Spleen (tissue), 11 donors: ENCODE measurements at regions not wholly inside any gene's neighbourhood (a gene's known extent, or its start where the extent isn't known, plus 50 kb on each side); places are given as distances from the start of the nearest gene placed in this dataset.

Source experiments
- DNase-seq: peaks from one replicate; pipeline ENCODE4 v3.0.0-alpha.2; 2020
- H3K27ac ChIP-seq, 8 donors: fragments of 200-600 bp; sonication (generic) in 7 of 8; 1 replicate in 4 of 8; 2 replicates in 4 of 8; pipeline versions ENCODE4 v1.5.0 to v1.8.0; 2016 to 2021; ENCODE audit warnings: inconsistent platforms in 4 of 8, mild to moderate bottlenecking in 4 of 8, moderate library complexity in 1 of 8
- H3K27me3 ChIP-seq, 7 donors: fragments of 200-600 bp; sonication (generic) in 6 of 7; replicated peaks in 1 of 7; 1 replicate in 4 of 7; 2 replicates in 3 of 7; pipeline versions ENCODE4 v1.5.0 to v1.8.0; 2016 to 2021; ENCODE audit warnings: inconsistent platforms in 3 of 7, mild to moderate bottlenecking in 1 of 7
- H3K36me3 ChIP-seq, 6 donors: fragments of 200-600 bp; sonication (generic) in 5 of 6; 1 replicate in 4 of 6; 2 replicates in 2 of 6; pipeline versions ENCODE4 v1.5.0 to v1.8.0; 2016 to 2021; ENCODE audit warnings: inconsistent platforms in 2 of 6
- H3K4me1 ChIP-seq, 6 donors: fragments of 200-600 bp; sonication (generic) in 5 of 6; 1 replicate in 3 of 6; 2 replicates in 3 of 6; pipeline versions ENCODE4 v1.5.0 to v1.8.0; 2016 to 2021; ENCODE audit warnings: inconsistent platforms in 3 of 6
- H3K4me3 ChIP-seq, 8 donors: fragments of 200-600 bp; sonication (generic) in 7 of 8; 1 replicate in 4 of 8; 2 replicates in 4 of 8; pipeline versions ENCODE4 v1.5.0 to v1.8.0; 2016 to 2021; ENCODE audit warnings: inconsistent platforms in 4 of 8, mild to moderate bottlenecking in 4 of 8, moderate library complexity in 2 of 8
- H3K9me3 ChIP-seq, 8 donors: fragments of 200-600 bp; sonication (generic) in 7 of 8; 1 replicate in 4 of 8; 2 replicates in 4 of 8; pipeline versions ENCODE4 v1.5.0 to v1.8.0; 2016 to 2021; ENCODE audit warnings: inconsistent platforms in 4 of 8
- POLR2A ChIP-seq, 3 donors: fragments of 450-650 bp; IDR thresholded peaks; one replicate each; pipeline ENCODE4 v1.5.1; 2017; ENCODE audit warnings: antibody characterized with exemption in 3 of 3, mild to moderate bottlenecking in 1 of 3
- POLR2AphosphoS5 ChIP-seq, 3 donors: sonication (generic); formaldehyde crosslinking; IDR thresholded peaks; one replicate each; pipeline ENCODE4 v1.5.1; 2017; ENCODE audit warnings: antibody characterized with exemption in 3 of 3
- WGBS, 5 donors: extraction: QIAGEN DNeasy Blood & Tissue Kit in 3 of 5; methylation state at CpG; one replicate each; pipeline versions ENCODE4 v1.1.5 to v1.1.7; 2013 to 2018; 5-methylcytosine and 5-hydroxymethylcytosine counted together
- intact Hi-C: fragments of 100-400 bp; cut with DNase I; formaldehyde crosslinking; loops from one replicate; pipeline ENCODE4 v1.15.0; 2023; ENCODE audit warnings: low total_unique reads
- TF ChIP-seq, protein P1 (sequence below), 11 experiments: fragments of 200-600 bp in 7 of 11; fragments of 450-650 bp in 4 of 11; sonication (generic) in 4 of 11; IDR thresholded peaks in 8 of 11; conservative IDR thresholded peaks in 3 of 11; 1 replicate in 7 of 11; 2 replicates in 4 of 11; pipeline versions ENCODE4 v1.4.0 to v1.8.0; 2016 to 2021; ENCODE audit warnings: antibody characterized with exemption in 11 of 11, inconsistent platforms in 4 of 11, mild to moderate bottlenecking in 1 of 11
- donor health status: healthy with polysubstance abuse.
- donor health status: DM: no; HTN: no; CAD: no; lungs with moderate emphysema.
- donor health status: DM: no; HTN: no; CAD: no.
- donor health status: Bipolar disorder and iron deficiency.
- donor health status: healthy.
- donor health status: DM: no; HTN: no; CAD: no.
- donor health status: DM: yes; HTN: yes; CAD: no.

DNA sequence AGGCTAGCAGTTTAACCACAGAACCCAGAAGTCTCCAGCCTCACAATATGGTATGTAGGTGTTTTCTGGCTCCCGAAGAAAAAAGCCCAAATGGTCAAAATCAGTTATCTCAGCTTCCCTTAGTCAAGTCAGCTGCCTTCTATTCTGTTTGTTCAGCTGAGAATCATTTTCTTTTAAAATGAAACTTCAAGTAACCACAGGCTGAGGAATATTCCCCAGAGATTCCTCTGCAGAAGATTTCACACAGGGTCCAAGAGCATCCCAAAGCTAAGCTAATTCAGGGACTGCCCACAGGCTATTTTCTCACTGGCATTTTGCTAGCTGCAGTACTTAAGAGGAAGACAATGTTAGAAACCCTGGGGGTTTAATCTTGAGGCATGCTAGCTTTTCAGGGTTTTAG lies 977.0 kb upstream of the CHORDC1 start:
- intact Hi-C loops: no loop called here
- no peaks in the 10 kb centered on the region for H3K27me3 ChIP-seq

DNA sequence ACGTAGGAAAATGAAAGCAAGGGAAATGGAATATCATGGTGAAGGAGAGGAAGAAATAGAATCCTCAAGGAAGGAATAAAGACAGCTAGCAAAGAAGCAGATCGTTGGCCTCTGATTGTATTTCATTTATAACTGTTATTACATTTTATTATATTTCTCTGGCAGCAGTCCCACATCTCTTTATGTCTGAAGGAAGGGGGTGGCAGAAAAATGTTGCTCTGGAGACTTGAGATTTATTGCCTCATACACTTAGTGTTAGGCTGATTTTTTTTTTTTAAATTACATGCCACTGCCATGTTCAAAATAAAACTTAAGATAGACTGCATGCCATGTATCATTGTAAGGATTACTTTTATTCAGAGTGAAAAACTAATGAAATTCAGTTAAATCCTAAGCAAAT lies 971.7 kb upstream of the CHORDC1 start:
- intact Hi-C loops: no loop called here
- Histone ChIP-seq H3K4me1 (no peaks in the 10 kb centered on the region), H3K27me3 (no peaks in the 10 kb centered on the region), H3K4me3 (no peak overlapping the region), H3K27ac (no peak overlapping the region), H3K9me3 (peaks cover 0 to 7% (median 0%) of the 10 kb centered on the region in 8 donors), H3K36me3 (no peaks in the 10 kb centered on the region)
- no peak for DNase-seq
- 44 to 68% (median 54%) methylated on average over 2 of the region's 2 CpGs for WGBS, 5 donors
- TF ChIP-seq POLR2AphosphoS5 (IDR thresholded peaks at IDR 0.05) (no peak), POLR2A (IDR thresholded peaks at IDR 0.05) (no peak)
- TF ChIP-seq, protein P1, sequence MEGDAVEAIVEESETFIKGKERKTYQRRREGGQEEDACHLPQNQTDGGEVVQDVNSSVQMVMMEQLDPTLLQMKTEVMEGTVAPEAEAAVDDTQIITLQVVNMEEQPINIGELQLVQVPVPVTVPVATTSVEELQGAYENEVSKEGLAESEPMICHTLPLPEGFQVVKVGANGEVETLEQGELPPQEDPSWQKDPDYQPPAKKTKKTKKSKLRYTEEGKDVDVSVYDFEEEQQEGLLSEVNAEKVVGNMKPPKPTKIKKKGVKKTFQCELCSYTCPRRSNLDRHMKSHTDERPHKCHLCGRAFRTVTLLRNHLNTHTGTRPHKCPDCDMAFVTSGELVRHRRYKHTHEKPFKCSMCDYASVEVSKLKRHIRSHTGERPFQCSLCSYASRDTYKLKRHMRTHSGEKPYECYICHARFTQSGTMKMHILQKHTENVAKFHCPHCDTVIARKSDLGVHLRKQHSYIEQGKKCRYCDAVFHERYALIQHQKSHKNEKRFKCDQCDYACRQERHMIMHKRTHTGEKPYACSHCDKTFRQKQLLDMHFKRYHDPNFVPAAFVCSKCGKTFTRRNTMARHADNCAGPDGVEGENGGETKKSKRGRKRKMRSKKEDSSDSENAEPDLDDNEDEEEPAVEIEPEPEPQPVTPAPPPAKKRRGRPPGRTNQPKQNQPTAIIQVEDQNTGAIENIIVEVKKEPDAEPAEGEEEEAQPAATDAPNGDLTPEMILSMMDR (IDR thresholded peaks at IDR 0.05 in 8 of 11, conservative IDR thresholded peaks at IDR 0.05 in 3 of 11): no peak

More for the DNA sequence above, 977.0 kb upstream of the CHORDC1 start:
- TF ChIP-seq, protein P1 (IDR thresholded peaks at IDR 0.05 in 8 of 11, conservative IDR thresholded peaks at IDR 0.05 in 3 of 11): no peak
- TF ChIP-seq POLR2AphosphoS5 (IDR thresholded peaks at IDR 0.05) (no peak), POLR2A (IDR thresholded peaks at IDR 0.05) (no peak)
- no peaks in the 10 kb centered on the region for H3K4me1 ChIP-seq
- H3K36me3 ChIP-seq: no peaks in the 10 kb centered on the region
- no peak overlapping the region for H3K4me3 ChIP-seq
- 66 to 85% (median 75%) methylated on average over 1 of the region's 1 CpG for WGBS, 5 donors
- peaks cover 0 to 7% (median 2%) of the 10 kb centered on the region in 8 donors for H3K9me3 ChIP-seq
- no peak overlapping the region for H3K27ac ChIP-seq
- no peak for DNase-seq

DNA sequence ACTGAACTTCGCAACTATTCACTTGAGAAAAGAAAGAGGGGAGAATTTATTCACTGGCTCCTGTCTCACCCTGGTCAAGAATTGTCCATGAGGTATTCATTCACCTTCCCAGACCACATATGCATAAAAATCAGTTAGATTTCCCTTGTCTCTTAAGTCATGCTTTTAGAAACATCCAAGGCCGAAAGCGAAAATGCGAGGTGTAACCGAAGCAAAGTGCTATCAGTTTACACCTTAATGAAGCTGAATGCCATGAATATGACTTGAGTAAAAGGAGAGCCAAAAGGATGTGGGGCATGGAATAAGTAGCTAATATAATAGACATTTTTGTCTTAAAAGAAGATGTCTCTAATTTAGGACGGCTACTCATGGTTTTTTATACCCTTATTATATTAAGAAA lies 965.6 kb upstream of the CHORDC1 start:
- H3K9me3 ChIP-seq: peaks cover 0 to 11% (median 3%) of the 10 kb centered on the region in 8 donors
- WGBS, 5 donors: 88 to 92% (median 89%) methylated on average over 6 of the region's 6 CpGs
- no peak overlapping the region for H3K27ac ChIP-seq
- H3K27me3 ChIP-seq: no peaks in the 10 kb centered on the region
- no peaks in the 10 kb centered on the region for H3K36me3 ChIP-seq
- intact Hi-C loops: no loop called here
- H3K4me3 ChIP-seq: no peak overlapping the region
- TF ChIP-seq, protein P1 (IDR thresholded peaks at IDR 0.05 in 8 of 11, conservative IDR thresholded peaks at IDR 0.05 in 3 of 11): no peak
- TF ChIP-seq POLR2AphosphoS5 (IDR thresholded peaks at IDR 0.05) (no peak), POLR2A (IDR thresholded peaks at IDR 0.05) (no peak)
- DNase-seq: no peak
- H3K4me1 ChIP-seq: no peaks in the 10 kb centered on the region

DNA sequence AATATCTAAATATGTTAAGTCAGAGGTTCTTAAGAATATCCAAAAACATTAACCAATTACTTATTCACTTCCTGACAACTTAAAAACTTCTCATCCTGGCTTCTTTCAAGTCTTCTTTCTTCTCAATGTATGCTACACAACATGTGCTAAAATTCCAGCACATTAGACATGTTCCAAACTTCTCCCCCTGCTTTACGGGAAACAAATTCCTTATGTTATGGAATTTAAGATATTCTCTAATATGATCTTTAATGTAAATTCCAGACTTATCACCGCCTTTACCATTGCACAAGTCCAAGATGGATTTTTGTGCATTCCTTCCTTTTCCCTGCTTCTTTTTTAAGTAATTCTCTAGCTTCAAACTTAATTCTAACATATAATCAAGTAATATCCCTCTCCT lies 964.5 kb upstream of the CHORDC1 start:
- no peak for TF ChIP-seq POLR2AphosphoS5 (IDR thresholded peaks at IDR 0.05)
- no peak for TF ChIP-seq POLR2A (IDR thresholded peaks at IDR 0.05)
- TF ChIP-seq, protein P1 (IDR thresholded peaks at IDR 0.05 in 8 of 11, conservative IDR thresholded peaks at IDR 0.05 in 3 of 11): no peak
- Histone ChIP-seq H3K27ac (no peak overlapping the region), H3K27me3 (no peaks in the 10 kb centered on the region), H3K9me3 (peaks cover 0 to 19% (median 9%) of the 10 kb centered on the region in 8 donors), H3K4me1 (no peaks in the 10 kb centered on the region), H3K4me3 (no peak overlapping the region), H3K36me3 (no peaks in the 10 kb centered on the region)
- DNase-seq: no peak
- 81 to 85% (median 82%) methylated on average over 2 of the region's 2 CpGs for WGBS, 5 donors
- intact Hi-C loops: no loop called here
